ENCODE measurements at regions not wholly inside any gene's neighbourhood (a gene's known extent, or its start where the extent isn't known, plus 50 kb on each side); places are given as distances from the start of the nearest gene placed in this dataset.

DNA sequence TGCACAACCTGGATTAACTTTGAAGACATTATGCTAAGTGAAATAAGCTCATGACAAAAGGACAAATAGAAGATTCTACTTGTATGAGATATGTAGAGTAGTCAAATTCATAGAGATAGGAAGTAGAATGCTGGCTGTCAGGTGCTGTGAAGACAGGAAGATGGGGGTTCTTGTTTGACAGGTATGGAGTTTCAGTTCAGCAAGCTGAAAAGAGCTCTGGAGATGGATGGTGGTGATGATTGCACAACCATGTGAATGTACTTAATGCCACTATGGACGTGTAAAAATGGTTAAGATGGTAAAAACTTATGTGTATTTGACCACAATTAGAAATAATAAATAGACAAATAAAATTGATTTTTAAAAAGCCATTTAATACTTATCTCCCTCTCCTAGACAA lies 169.8 kb upstream of the DUSP10 start:
- H3K27ac ChIP-seq (ENCODE audit: low read length), result no peak overlapping the region
- H3K9ac ChIP-seq (ENCODE audit: low read length in 2 of 2), result no peak overlapping the region
- H3K36me3 ChIP-seq (ENCODE audit: control insufficient read depth in 2 of 2, insufficient read depth in 2 of 2, low read length in 2 of 2), result no peaks in the 10 kb centered on the region
- no peak overlapping the region for H3K4me3 ChIP-seq (ENCODE audit: low read length in 2 of 2)
- no peaks in the 10 kb centered on the region for H3K4me1 ChIP-seq (ENCODE audit: control insufficient read depth, insufficient read depth, low read length)
- H3K9me3 ChIP-seq (ENCODE audit: control insufficient read depth in 2 of 2, low read length in 2 of 2), result no peaks in the 10 kb centered on the region
- H3K27me3 ChIP-seq (ENCODE audit: control insufficient read depth in 1 of 2, insufficient read depth in 2 of 2, low read length in 2 of 2), result no peaks in the 10 kb centered on the region

GRCh38 chr1:221910222-221910621 lies 168.3 kb upstream of the DUSP10 start:
- Histone ChIP-seq H3K27ac (ENCODE audit: low read length) (no peak overlapping the region), H3K9me3 (ENCODE audit: control insufficient read depth in 2 of 2, low read length in 2 of 2) (no peaks in the 10 kb centered on the region), H3K4me3 (ENCODE audit: low read length in 2 of 2) (no peak overlapping the region), H3K4me1 (ENCODE audit: control insufficient read depth, insufficient read depth, low read length) (no peaks in the 10 kb centered on the region), H3K27me3 (ENCODE audit: control insufficient read depth in 1 of 2, insufficient read depth in 2 of 2, low read length in 2 of 2) (no peaks in the 10 kb centered on the region), H3K36me3 (ENCODE audit: control insufficient read depth in 2 of 2, insufficient read depth in 2 of 2, low read length in 2 of 2) (no peaks in the 10 kb centered on the region), H3K9ac (ENCODE audit: low read length in 2 of 2) (no peak overlapping the region)

DNA sequence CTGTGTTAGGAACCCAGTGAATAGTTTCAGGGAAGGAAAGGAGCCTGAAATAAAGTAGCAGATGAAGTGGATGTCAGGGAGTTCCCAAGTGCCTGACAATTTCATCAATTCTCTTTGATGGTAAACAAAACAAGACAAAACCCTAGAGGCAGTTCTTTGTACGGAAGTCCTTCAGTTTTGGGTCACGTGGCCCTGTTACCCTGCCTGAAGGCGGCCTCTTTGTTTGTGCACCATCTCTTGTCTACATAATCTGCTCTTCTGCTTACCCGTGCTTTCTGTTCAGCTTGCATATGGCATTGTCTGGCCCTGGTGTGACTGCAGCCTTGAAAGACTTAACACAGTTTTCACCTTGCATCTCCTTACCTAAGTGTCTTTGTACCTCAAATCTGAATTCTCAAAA lies 166.7 kb upstream of the DUSP10 start:
- Histone ChIP-seq H3K27ac (ENCODE audit: low read length) (no peak overlapping the region), H3K4me1 (ENCODE audit: control insufficient read depth, insufficient read depth, low read length) (no peaks in the 10 kb centered on the region), H3K27me3 (ENCODE audit: control insufficient read depth in 1 of 2, insufficient read depth in 2 of 2, low read length in 2 of 2) (no peaks in the 10 kb centered on the region), H3K9ac (ENCODE audit: low read length in 2 of 2) (no peak overlapping the region), H3K36me3 (ENCODE audit: control insufficient read depth in 2 of 2, insufficient read depth in 2 of 2, low read length in 2 of 2) (no peaks in the 10 kb centered on the region), H3K4me3 (ENCODE audit: low read length in 2 of 2) (no peak overlapping the region), H3K9me3 (ENCODE audit: control insufficient read depth in 2 of 2, low read length in 2 of 2) (no peaks in the 10 kb centered on the region)

- Histone ChIP-seq H3K9me3 (ENCODE audit: control insufficient read depth in 2 of 2, low read length in 2 of 2) (no peaks in the 10 kb centered on the region), H3K9ac (ENCODE audit: low read length in 2 of 2) (no peak overlapping the region), H3K36me3 (ENCODE audit: control insufficient read depth in 2 of 2, insufficient read depth in 2 of 2, low read length in 2 of 2) (no peaks in the 10 kb centered on the region), H3K4me3 (ENCODE audit: low read length in 2 of 2) (no peak overlapping the region), H3K27ac (ENCODE audit: low read length) (no peak overlapping the region), H3K27me3 (ENCODE audit: control insufficient read depth in 1 of 2, insufficient read depth in 2 of 2, low read length in 2 of 2) (no peaks in the 10 kb centered on the region), H3K4me1 (ENCODE audit: control insufficient read depth, insufficient read depth, low read length) (no peaks in the 10 kb centered on the region)
Measured at GRCh38 chr1:221907166-221907932, 165.5 kb upstream of the DUSP10 start.

DNA sequence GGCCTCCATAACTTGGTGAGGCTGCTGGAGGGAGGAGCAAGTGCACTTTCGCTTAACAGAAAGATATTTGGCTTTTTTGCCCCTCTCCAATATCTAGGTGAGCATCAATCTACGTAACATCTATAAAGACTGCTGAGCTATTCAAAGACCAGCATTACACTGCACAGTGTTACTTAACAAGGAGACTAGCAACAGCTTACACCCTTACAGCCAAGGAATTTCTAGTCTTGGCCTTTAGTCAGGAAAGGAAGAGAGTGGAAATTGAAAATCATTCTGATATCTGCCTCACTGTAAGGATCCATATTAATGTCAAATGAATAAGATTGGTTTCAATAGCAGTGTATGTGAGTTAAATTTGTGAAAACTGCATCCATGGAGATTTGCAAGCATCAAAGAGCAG lies 163.9 kb upstream of the DUSP10 start:
- Histone ChIP-seq H3K4me1 (ENCODE audit: control insufficient read depth, insufficient read depth, low read length) (no peaks in the 10 kb centered on the region), H3K27me3 (ENCODE audit: control insufficient read depth in 1 of 2, insufficient read depth in 2 of 2, low read length in 2 of 2) (no peaks in the 10 kb centered on the region), H3K4me3 (ENCODE audit: low read length in 2 of 2) (no peak overlapping the region), H3K36me3 (ENCODE audit: control insufficient read depth in 2 of 2, insufficient read depth in 2 of 2, low read length in 2 of 2) (no peaks in the 10 kb centered on the region), H3K27ac (ENCODE audit: low read length) (no peak overlapping the region), H3K9ac (ENCODE audit: low read length in 2 of 2) (no peak overlapping the region), H3K9me3 (ENCODE audit: control insufficient read depth in 2 of 2, low read length in 2 of 2) (no peaks in the 10 kb centered on the region)

DNA sequence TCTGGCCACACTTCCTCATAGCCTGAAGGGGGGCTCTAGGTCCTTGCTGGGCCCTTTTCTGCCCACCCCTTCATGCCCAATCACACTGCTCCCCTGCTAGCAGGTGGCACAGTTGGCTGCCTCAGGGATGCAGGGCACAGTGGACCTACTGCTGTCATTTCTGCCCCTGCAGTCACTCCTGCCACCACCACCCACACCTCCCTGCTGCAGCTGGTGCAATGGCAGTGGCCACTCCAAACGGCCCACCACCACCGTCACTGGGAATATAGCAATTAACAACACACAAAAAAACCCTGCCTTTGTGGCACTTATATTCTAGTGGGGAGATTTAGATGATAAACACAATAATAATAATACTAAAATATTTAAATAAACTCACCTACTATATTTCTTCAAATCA lies 162.4 kb upstream of the DUSP10 start:
- no peaks in the 10 kb centered on the region for H3K27me3 ChIP-seq (ENCODE audit: control insufficient read depth in 1 of 2, insufficient read depth in 2 of 2, low read length in 2 of 2)
- no peak overlapping the region for H3K27ac ChIP-seq (ENCODE audit: low read length)
- no peaks in the 10 kb centered on the region for H3K9me3 ChIP-seq (ENCODE audit: control insufficient read depth in 2 of 2, low read length in 2 of 2)
- H3K36me3 ChIP-seq (ENCODE audit: control insufficient read depth in 2 of 2, insufficient read depth in 2 of 2, low read length in 2 of 2), result no peaks in the 10 kb centered on the region
- H3K9ac ChIP-seq (ENCODE audit: low read length in 2 of 2), result no peak overlapping the region
- no peak overlapping the region for H3K4me3 ChIP-seq (ENCODE audit: low read length in 2 of 2)
- no peaks in the 10 kb centered on the region for H3K4me1 ChIP-seq (ENCODE audit: control insufficient read depth, insufficient read depth, low read length)

DNA sequence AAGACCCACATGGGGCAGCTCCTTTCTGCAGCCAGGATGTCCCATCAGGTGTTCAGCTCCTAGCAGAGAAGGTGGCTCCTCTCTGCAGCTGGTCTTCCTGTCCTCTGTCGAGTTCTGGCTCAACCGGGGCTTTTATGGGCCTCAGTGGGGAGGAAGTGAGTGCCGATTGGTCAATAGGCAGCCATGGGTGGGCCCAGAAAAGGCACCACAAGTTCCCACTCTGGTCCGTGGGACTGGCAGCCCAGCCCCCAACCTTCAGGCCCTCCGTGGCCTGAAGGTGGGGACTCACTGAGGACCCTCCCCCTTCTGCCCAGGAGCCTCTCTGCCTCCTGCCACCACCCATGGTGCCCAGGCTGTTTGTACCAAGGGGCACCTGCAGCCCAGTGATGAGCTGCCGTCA lies 161.7 kb upstream of the DUSP10 start:
- Histone ChIP-seq H3K27me3 (ENCODE audit: control insufficient read depth in 1 of 2, insufficient read depth in 2 of 2, low read length in 2 of 2) (no peaks in the 10 kb centered on the region), H3K9ac (ENCODE audit: low read length in 2 of 2) (no peak overlapping the region), H3K36me3 (ENCODE audit: control insufficient read depth in 2 of 2, insufficient read depth in 2 of 2, low read length in 2 of 2) (no peaks in the 10 kb centered on the region), H3K9me3 (ENCODE audit: control insufficient read depth in 2 of 2, low read length in 2 of 2) (no peaks in the 10 kb centered on the region), H3K4me1 (ENCODE audit: control insufficient read depth, insufficient read depth, low read length) (no peaks in the 10 kb centered on the region), H3K27ac (ENCODE audit: low read length) (no peak overlapping the region), H3K4me3 (ENCODE audit: low read length in 2 of 2) (no peak overlapping the region)

GRCh38 chr1:221902961-221903360 lies 161.1 kb upstream of the DUSP10 start:
- H3K4me1 ChIP-seq (ENCODE audit: control insufficient read depth, insufficient read depth, low read length), result no peaks in the 10 kb centered on the region
- H3K27ac ChIP-seq (ENCODE audit: low read length), result no peak overlapping the region
- no peaks in the 10 kb centered on the region for H3K9me3 ChIP-seq (ENCODE audit: control insufficient read depth in 2 of 2, low read length in 2 of 2)
- no peaks in the 10 kb centered on the region for H3K27me3 ChIP-seq (ENCODE audit: control insufficient read depth in 1 of 2, insufficient read depth in 2 of 2, low read length in 2 of 2)
- no peak overlapping the region for H3K9ac ChIP-seq (ENCODE audit: low read length in 2 of 2)
- no peaks in the 10 kb centered on the region for H3K36me3 ChIP-seq (ENCODE audit: control insufficient read depth in 2 of 2, insufficient read depth in 2 of 2, low read length in 2 of 2)
- H3K4me3 ChIP-seq (ENCODE audit: low read length in 2 of 2), result no peak overlapping the region

DNA sequence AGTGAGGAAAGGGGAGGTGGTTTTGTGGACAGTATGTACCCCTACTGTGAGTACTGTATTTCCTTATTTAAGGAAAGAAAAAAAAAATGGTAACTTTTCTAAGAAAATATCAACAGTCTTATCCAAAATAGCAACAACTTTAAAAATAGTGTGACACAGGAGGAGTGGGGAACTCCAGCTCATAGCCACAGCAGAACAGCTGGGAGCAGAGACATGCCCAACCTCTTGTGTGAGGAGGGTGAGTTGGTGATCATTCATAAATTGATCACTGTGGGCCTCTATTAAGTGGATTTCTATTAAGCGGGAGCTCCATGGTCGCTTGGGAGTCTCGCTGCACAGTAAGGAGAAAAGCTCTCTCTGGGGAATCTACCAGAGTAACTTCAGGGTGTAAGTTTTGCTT lies 158.8 kb upstream of the DUSP10 start:
- Histone ChIP-seq H3K4me1 (ENCODE audit: control insufficient read depth, insufficient read depth, low read length) (no peaks in the 10 kb centered on the region), H3K9ac (ENCODE audit: low read length in 2 of 2) (no peak overlapping the region), H3K4me3 (ENCODE audit: low read length in 2 of 2) (no peak overlapping the region), H3K9me3 (ENCODE audit: control insufficient read depth in 2 of 2, low read length in 2 of 2) (no peaks in the 10 kb centered on the region), H3K36me3 (ENCODE audit: control insufficient read depth in 2 of 2, insufficient read depth in 2 of 2, low read length in 2 of 2) (no peaks in the 10 kb centered on the region), H3K27me3 (ENCODE audit: control insufficient read depth in 1 of 2, insufficient read depth in 2 of 2, low read length in 2 of 2) (no peaks in the 10 kb centered on the region), H3K27ac (ENCODE audit: low read length) (no peak overlapping the region)

- H3K27me3 ChIP-seq (ENCODE audit: control insufficient read depth in 1 of 2, insufficient read depth in 2 of 2, low read length in 2 of 2), result no peaks in the 10 kb centered on the region
- no peaks in the 10 kb centered on the region for H3K36me3 ChIP-seq (ENCODE audit: control insufficient read depth in 2 of 2, insufficient read depth in 2 of 2, low read length in 2 of 2)
- H3K4me1 ChIP-seq (ENCODE audit: control insufficient read depth, insufficient read depth, low read length), result no peaks in the 10 kb centered on the region
- no peak overlapping the region for H3K27ac ChIP-seq (ENCODE audit: low read length)
- no peaks in the 10 kb centered on the region for H3K9me3 ChIP-seq (ENCODE audit: control insufficient read depth in 2 of 2, low read length in 2 of 2)
- H3K9ac ChIP-seq (ENCODE audit: low read length in 2 of 2), result no peak overlapping the region
- H3K4me3 ChIP-seq (ENCODE audit: low read length in 2 of 2), result no peak overlapping the region
Measured at GRCh38 chr1:221897321-221897721, 155.4 kb upstream of the DUSP10 start.

- no peak overlapping the region for H3K27ac ChIP-seq (ENCODE audit: low read length)
- no peaks in the 10 kb centered on the region for H3K9me3 ChIP-seq (ENCODE audit: control insufficient read depth in 2 of 2, low read length in 2 of 2)
- no peaks in the 10 kb centered on the region for H3K4me1 ChIP-seq (ENCODE audit: control insufficient read depth, insufficient read depth, low read length)
- H3K4me3 ChIP-seq (ENCODE audit: low read length in 2 of 2), result no peak overlapping the region
- H3K9ac ChIP-seq (ENCODE audit: low read length in 2 of 2), result no peak overlapping the region
- no peaks in the 10 kb centered on the region for H3K27me3 ChIP-seq (ENCODE audit: control insufficient read depth in 1 of 2, insufficient read depth in 2 of 2, low read length in 2 of 2)
- no peaks in the 10 kb centered on the region for H3K36me3 ChIP-seq (ENCODE audit: control insufficient read depth in 2 of 2, insufficient read depth in 2 of 2, low read length in 2 of 2)
Measured at GRCh38 chr1:221892301-221892830, 150.5 kb upstream of the DUSP10 start.

Measured in stomach smooth muscle (tissue), 2 donors.